ENCODE measurements at regions not wholly inside any gene's neighbourhood (a gene's known extent, or its start where the extent isn't known, plus 50 kb on each side); places are given as distances from the start of the nearest gene placed in this dataset.

GRCh38 chr11:71188886-71189767 is 63.2 kb downstream of the SHANK2 start:
- H3K36me3 ChIP-seq (ENCODE audit: control insufficient read depth in 2 of 4, insufficient read depth in 4 of 4, low read length in 3 of 4), result no peaks in the 10 kb centered on the region; a peak in 3 of 8 replicates
- H3K4me1 ChIP-seq (replicated peaks in 1 of 4; ENCODE audit: control insufficient read depth in 3 of 4, insufficient read depth in 4 of 4, low read length in 3 of 4), result no peaks in the 10 kb centered on the region; a peak in 1 of 7 replicates
- H3K4me2 ChIP-seq (ENCODE audit: insufficient read depth in 1 of 2, low read depth in 2 of 2, low read length in 2 of 2), result no peak overlapping the region
- H3K4me3 ChIP-seq (ENCODE audit: extremely low read depth in 1 of 4, insufficient read depth in 2 of 4, low read depth in 3 of 4, low read length in 4 of 4), result no peak overlapping the region
- no peak overlapping the region for H4K91ac ChIP-seq (replicated peaks; ENCODE audit: insufficient read length, low read length)
- no peak overlapping the region for H3K23ac ChIP-seq (ENCODE audit: insufficient read length)
- FAIRE-seq (no peak), DNase-seq (ENCODE audit: low read depth in 1 of 2, low spot score in 2 of 2) (no peak)
- H3K18ac ChIP-seq (ENCODE audit: extremely low read depth, low read length), result no peak overlapping the region
- no peak overlapping the region for H3K14ac ChIP-seq (ENCODE audit: insufficient read length)
- H3K56ac ChIP-seq (replicated peaks; ENCODE audit: insufficient read length, low read depth, low read length), result no peak overlapping the region
- no peaks in the 10 kb centered on the region for H3K27me3 ChIP-seq (replicated peaks in 1 of 4; ENCODE audit: control insufficient read depth in 3 of 4, extremely low read depth in 1 of 4, insufficient read depth in 3 of 4, low read length in 3 of 4)
- no peak overlapping the region for H2BK20ac ChIP-seq (ENCODE audit: low read length)
- no peak overlapping the region for H2BK120ac ChIP-seq (replicated peaks; ENCODE audit: low read depth, low read length)
- H2AFZ ChIP-seq (ENCODE audit: low read length), result no peak overlapping the region
- H4K8ac ChIP-seq (ENCODE audit: extremely low read depth, insufficient read depth, low read length), result no peak overlapping the region
- no peaks in the 10 kb centered on the region for H3K9me3 ChIP-seq (ENCODE audit: insufficient read depth in 2 of 2, low read depth in 1 of 2, low read length in 1 of 2)
- no peak overlapping the region for H2AK5ac ChIP-seq (ENCODE audit: low read depth, low read length)
- no peak overlapping the region for H4K5ac ChIP-seq (ENCODE audit: insufficient read length, low read depth, low read length)
- 92% methylated on average over 19 of the region's 20 CpGs; no CpG with 5 or more reads in 1 of the 2 experiments for WGBS, 2 experiments (ENCODE audit: extremely low coverage in 1 of 2, insufficient coverage in 1 of 2, insufficient read length in 1 of 2, insufficient replicate concordance in 2 of 2, low coverage in 1 of 2, low lambda C conversion rate in 2 of 2, missing lambda C conversion rate in 1 of 2)
- H3K79me2 ChIP-seq (ENCODE audit: control insufficient read depth in 1 of 2, insufficient read depth in 2 of 2, low read length in 2 of 2), result peaks cover 0 to 29% of the 10 kb centered on the region in 2 experiments; a peak in 3 of 4 replicates
- H2BK12ac ChIP-seq (ENCODE audit: low read depth, low read length), result no peak overlapping the region
- peaks cover 7 to 10% of the 10 kb centered on the region in 2 experiments for H4K20me1 ChIP-seq (replicated peaks in 1 of 2; ENCODE audit: control insufficient read depth in 1 of 2, insufficient read depth in 2 of 2, low read length in 2 of 2)
- POLR2A ChIA-PET (ENCODE audit: partially characterized antibody), result no interaction called here
- TF ChIP-seq HDAC2 (IDR thresholded peaks at IDR 0.05; ENCODE audit: borderline replicate concordance in 1 of 2, low read depth in 2 of 2, low read length in 2 of 2) (no peak), E2F6 (IDR thresholded peaks at IDR 0.05) (0 out of 2 replicates have a peak, but pooled peaks have one; percentile 38), MAFK (IDR thresholded peaks at IDR 0.05; ENCODE audit: low read depth, low read length) (no peak), MAX (IDR thresholded peaks at IDR 0.05) (no peak), PHF8 (conservative IDR thresholded peaks at IDR 0.05; ENCODE audit: low read depth, low read length) (no peak), USF2 (IDR thresholded peaks at IDR 0.05; ENCODE audit: low read length) (no peak)
- H3K79me1 ChIP-seq (ENCODE audit: low read depth, low read length), result peaks cover 24% of the 10 kb centered on the region
- no peak overlapping the region for H2BK15ac ChIP-seq (ENCODE audit: low read length)
- CTCF ChIA-PET (ENCODE audit: partially characterized antibody), result interaction anchor here (0.6 to 1.1 kb wide), 4 partner anchors 35 to 183 kb away, joined by 3 read pairs; no protein-coding TSS in a partner anchor
- no peak overlapping the region for H3K27ac ChIP-seq (ENCODE audit: low read depth, low read length)
- H3K4ac ChIP-seq (replicated peaks; ENCODE audit: insufficient read length, low read depth, low read length), result no peak overlapping the region
- H2BK5ac ChIP-seq (ENCODE audit: low read depth, low read length), result no peak overlapping the region
- no peaks in the 10 kb centered on the region for H3K23me2 ChIP-seq (ENCODE audit: low read depth, low read length)
- no peak overlapping the region for H3K9ac ChIP-seq (replicated peaks in 1 of 4; ENCODE audit: extremely low read depth in 1 of 4, low read depth in 3 of 4, low read length in 3 of 4)

Data from H1 (cell line).